ENCODE measurements at regions not wholly inside any gene's neighbourhood (a gene's known extent, or its start where the extent isn't known, plus 50 kb on each side); places are given as distances from the start of the nearest gene placed in this dataset.

- Mint-ChIP-seq H3K9me3 (ENCODE audit: low read depth) (peaks cover 5% of the 10 kb centered on the region), H3K36me3 (ENCODE audit: insufficient read depth) (peaks cover 19% of the 10 kb centered on the region), H3K27me3 (no peaks in the 10 kb centered on the region), H3K27ac (no peak overlapping the region), H3K4me1 (ENCODE audit: low read depth) (peaks cover 26% of the 10 kb centered on the region), H3K4me3 (ENCODE audit: low read depth) (no peak overlapping the region)
- TF ChIP-seq CTCF (IDR thresholded peaks at IDR 0.05; ENCODE audit: unreplicated experiment): no peak
- DNase-seq (ENCODE audit: low spot score, unreplicated experiment): no peak
Observed at GRCh38 chr6:21893793-21894192, 300.2 kb downstream of the SOX4 start.

DNA sequence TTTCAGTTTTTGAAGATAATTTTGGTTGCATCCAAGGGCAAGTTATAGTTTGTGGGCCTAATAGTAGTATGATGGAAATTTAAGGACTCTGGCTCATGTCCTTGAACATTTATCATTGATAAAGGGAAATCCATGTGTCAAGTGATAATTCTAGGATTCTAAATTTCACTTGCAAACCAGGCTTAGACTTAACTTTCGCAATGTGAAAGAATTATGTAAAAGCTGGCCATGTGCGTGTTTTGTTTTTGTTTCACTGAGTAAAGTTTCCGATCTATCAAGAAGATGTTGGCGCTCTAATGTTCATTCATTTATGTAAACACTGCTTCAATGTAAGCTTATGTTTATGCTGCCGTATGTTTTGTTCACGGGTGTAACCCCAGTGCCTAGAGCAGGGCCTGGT is 302.0 kb downstream of the SOX4 start:
- H3K9me3 Mint-ChIP-seq (ENCODE audit: low read depth): peaks cover 14% of the 10 kb centered on the region
- peaks cover 23% of the 10 kb centered on the region for H3K36me3 Mint-ChIP-seq (ENCODE audit: insufficient read depth)
- no peak overlapping the region for H3K4me3 Mint-ChIP-seq (ENCODE audit: low read depth)
- H3K4me1 Mint-ChIP-seq (ENCODE audit: low read depth): peaks cover 32% of the 10 kb centered on the region
- peak overlapping the region; percentile 4 for H3K27ac Mint-ChIP-seq
- TF ChIP-seq CTCF (IDR thresholded peaks at IDR 0.05; ENCODE audit: unreplicated experiment): no peak
- no peak for DNase-seq (ENCODE audit: low spot score, unreplicated experiment)
- H3K27me3 Mint-ChIP-seq: no peaks in the 10 kb centered on the region

DNA sequence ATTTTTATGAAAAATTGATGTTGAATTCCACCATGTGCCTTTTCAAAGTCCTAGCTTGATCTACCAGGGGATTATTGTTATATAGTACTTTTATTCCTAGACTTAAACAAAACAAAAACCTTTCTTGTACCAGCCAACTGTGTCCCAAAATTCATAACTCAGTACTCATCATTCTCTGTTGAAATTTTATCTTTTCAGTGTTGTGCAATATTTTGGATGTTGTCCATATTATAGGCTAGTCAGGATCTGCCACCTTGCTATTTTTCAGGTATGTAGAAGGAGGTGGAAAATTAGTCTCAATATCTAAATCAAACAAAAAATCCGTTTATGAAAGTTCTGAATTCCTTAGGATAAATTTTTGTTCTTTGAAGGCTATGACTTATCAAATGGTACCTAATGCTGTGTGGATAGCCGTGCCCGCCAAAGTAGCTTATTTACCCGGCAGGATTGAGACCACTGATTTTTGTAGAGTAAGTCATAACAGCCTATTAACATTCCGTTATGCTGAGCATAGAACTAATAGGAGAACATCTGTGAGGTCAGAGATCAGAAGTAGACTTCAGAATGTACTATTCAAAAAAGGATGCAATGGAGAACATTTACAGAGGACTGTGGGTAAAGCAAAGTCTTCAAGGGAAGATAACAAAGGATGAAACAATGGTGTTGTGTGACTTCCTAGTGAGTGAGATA is 304.7 kb downstream of the SOX4 start:
- no peak overlapping the region for H3K27ac Mint-ChIP-seq
- peaks cover 29% of the 10 kb centered on the region for H3K4me1 Mint-ChIP-seq (ENCODE audit: low read depth)
- DNase-seq (ENCODE audit: low spot score, unreplicated experiment): no peak
- H3K36me3 Mint-ChIP-seq (ENCODE audit: insufficient read depth): peaks cover 23% of the 10 kb centered on the region
- no peaks in the 10 kb centered on the region for H3K27me3 Mint-ChIP-seq
- H3K9me3 Mint-ChIP-seq (ENCODE audit: low read depth): peaks cover 15% of the 10 kb centered on the region
- H3K4me3 Mint-ChIP-seq (ENCODE audit: low read depth): no peak overlapping the region
- no peak for TF ChIP-seq CTCF (IDR thresholded peaks at IDR 0.05; ENCODE audit: unreplicated experiment)

GRCh38 chr6:21899708-21900107 is 306.2 kb downstream of the SOX4 start:
- peaks cover 31% of the 10 kb centered on the region for H3K4me1 Mint-ChIP-seq (ENCODE audit: low read depth)

GRCh38 chr6:21900730-21901129 is 307.2 kb downstream of the SOX4 start:
- H3K27ac Mint-ChIP-seq: peak overlapping the region; percentile 77

More at GRCh38 chr6:21899708-21900107, 306.2 kb downstream of the SOX4 start:
- TF ChIP-seq CTCF (IDR thresholded peaks at IDR 0.05; ENCODE audit: unreplicated experiment): no peak
- no peaks in the 10 kb centered on the region for H3K27me3 Mint-ChIP-seq
- H3K4me3 Mint-ChIP-seq (ENCODE audit: low read depth): no peak overlapping the region
- DNase-seq (ENCODE audit: low spot score, unreplicated experiment): no peak
- H3K36me3 Mint-ChIP-seq (ENCODE audit: insufficient read depth): peaks cover 23% of the 10 kb centered on the region
- peak overlapping the region; percentile 33 for H3K27ac Mint-ChIP-seq
- peaks cover 15% of the 10 kb centered on the region for H3K9me3 Mint-ChIP-seq (ENCODE audit: low read depth)

More at GRCh38 chr6:21900730-21901129, 307.2 kb downstream of the SOX4 start:
- Mint-ChIP-seq H3K36me3 (ENCODE audit: insufficient read depth) (peaks cover 21% of the 10 kb centered on the region), H3K4me1 (ENCODE audit: low read depth) (peaks cover 38% of the 10 kb centered on the region), H3K4me3 (ENCODE audit: low read depth) (no peak overlapping the region), H3K27me3 (no peaks in the 10 kb centered on the region), H3K9me3 (ENCODE audit: low read depth) (peaks cover 15% of the 10 kb centered on the region)
- no peak for DNase-seq (ENCODE audit: low spot score, unreplicated experiment)
- no peak for TF ChIP-seq CTCF (IDR thresholded peaks at IDR 0.05; ENCODE audit: unreplicated experiment)
